Cardiac muscle cell (in vitro differentiated cells and primary cell): ENCODE measurements at regions not wholly inside any gene's neighbourhood (a gene's known extent, or its start where the extent isn't known, plus 50 kb on each side); places are given as distances from the start of the nearest gene placed in this dataset.

Experiments used
- DNase-seq, 2 donors: peaks; one replicate each; pipeline versions ENCODE4 v3.0.0 to v3.0.0-alpha.2; 2010 to 2017; ENCODE audit warnings: low read depth in 1 of 2, low spot score in 1 of 2
- H3K27ac ChIP-seq: fragments of 200-600 bp; sonication (generic); 2 replicates; pipeline ENCODE4 v1.5.1; 2016
- H3K27me3 ChIP-seq: fragments of 200-600 bp; sonication (generic); 2 replicates; pipeline ENCODE4 v1.6.0; 2016; ENCODE audit warnings: control low read depth
- H3K36me3 ChIP-seq: fragments of 200-600 bp; sonication (generic); 2 replicates; pipeline ENCODE4 v1.5.1; 2016; ENCODE audit warnings: control low read depth
- H3K4me1 ChIP-seq: fragments of 200-600 bp; sonication (generic); 2 replicates; pipeline ENCODE4 v1.8.1; 2017; ENCODE audit warnings: low read depth, mild to moderate bottlenecking, mixed run types
- H3K4me3 ChIP-seq: fragments of 200-600 bp; sonication (generic); 2 replicates; pipeline ENCODE4 v1.5.1; 2016; ENCODE audit warnings: mild to moderate bottlenecking
- H3K9me3 ChIP-seq: fragments of 200-600 bp; sonication (generic); 2 replicates; pipeline ENCODE4 v1.5.1; 2017; ENCODE audit warnings: low read depth, mild to moderate bottlenecking, control low read depth
- CTCF ChIP-seq: IDR thresholded peaks from 2 replicates; pipeline ENCODE4 v1.5.1; 2012; ENCODE audit warnings: low read depth, mild to moderate bottlenecking, low read length

GRCh38 chr6:22754061-22754460 lies 184.7 kb downstream of the HDGFL1 start:
- no peak for TF ChIP-seq CTCF
- Histone ChIP-seq H3K4me3 (no peak overlapping the region), H3K27ac (no peak overlapping the region), H3K9me3 (no peaks in the 10 kb centered on the region), H3K27me3 (no peaks in the 10 kb centered on the region), H3K4me1 (no peaks in the 10 kb centered on the region), H3K36me3 (no peaks in the 10 kb centered on the region)
- DNase-seq, result no peak

GRCh38 chr6:22755605-22756004 lies 186.2 kb downstream of the HDGFL1 start:
- Histone ChIP-seq H3K4me3 (no peak overlapping the region), H3K36me3 (no peaks in the 10 kb centered on the region), H3K9me3 (no peaks in the 10 kb centered on the region), H3K4me1 (no peaks in the 10 kb centered on the region), H3K27ac (no peak overlapping the region), H3K27me3 (no peaks in the 10 kb centered on the region)
- no peak for TF ChIP-seq CTCF
- no peak for DNase-seq

GRCh38 chr6:22756365-22756764 lies 187.0 kb downstream of the HDGFL1 start:
- Histone ChIP-seq H3K4me3 (no peak overlapping the region), H3K27me3 (no peaks in the 10 kb centered on the region), H3K36me3 (no peaks in the 10 kb centered on the region), H3K4me1 (no peaks in the 10 kb centered on the region), H3K27ac (no peak overlapping the region), H3K9me3 (no peaks in the 10 kb centered on the region)
- no peak for TF ChIP-seq CTCF
- DNase-seq, result no peak

GRCh38 chr6:22764496-22764895 lies 195.1 kb downstream of the HDGFL1 start:
- Histone ChIP-seq H3K27ac (no peak overlapping the region), H3K4me3 (no peak overlapping the region), H3K36me3 (no peaks in the 10 kb centered on the region), H3K4me1 (no peaks in the 10 kb centered on the region), H3K9me3 (no peaks in the 10 kb centered on the region), H3K27me3 (no peaks in the 10 kb centered on the region)
- DNase-seq, result peak in 1 of 2 donors; percentile 2
- no peak for TF ChIP-seq CTCF

- H3K27me3 ChIP-seq, result no peaks in the 10 kb centered on the region
- no peaks in the 10 kb centered on the region for H3K4me1 ChIP-seq
- TF ChIP-seq CTCF, result no peak
- H3K4me3 ChIP-seq, result no peak overlapping the region
- no peaks in the 10 kb centered on the region for H3K36me3 ChIP-seq
- H3K27ac ChIP-seq, result no peak overlapping the region
- peak in 1 of 2 donors; percentile 66 for DNase-seq
- H3K9me3 ChIP-seq, result no peaks in the 10 kb centered on the region
Measured at GRCh38 chr6:22765015-22765414, 195.6 kb downstream of the HDGFL1 start.

GRCh38 chr6:22766979-22767378 lies 197.6 kb downstream of the HDGFL1 start:
- no peaks in the 10 kb centered on the region for H3K27me3 ChIP-seq
- no peak for DNase-seq
- H3K4me3 ChIP-seq, result no peak overlapping the region
- H3K27ac ChIP-seq, result no peak overlapping the region
- no peaks in the 10 kb centered on the region for H3K36me3 ChIP-seq
- no peaks in the 10 kb centered on the region for H3K9me3 ChIP-seq
- no peak for TF ChIP-seq CTCF
- H3K4me1 ChIP-seq, result no peaks in the 10 kb centered on the region
